ENCODE measurements at regions not wholly inside any gene's neighbourhood (a gene's known extent, or its start where the extent isn't known, plus 50 kb on each side); places are given as distances from the start of the nearest gene placed in this dataset.

DNA sequence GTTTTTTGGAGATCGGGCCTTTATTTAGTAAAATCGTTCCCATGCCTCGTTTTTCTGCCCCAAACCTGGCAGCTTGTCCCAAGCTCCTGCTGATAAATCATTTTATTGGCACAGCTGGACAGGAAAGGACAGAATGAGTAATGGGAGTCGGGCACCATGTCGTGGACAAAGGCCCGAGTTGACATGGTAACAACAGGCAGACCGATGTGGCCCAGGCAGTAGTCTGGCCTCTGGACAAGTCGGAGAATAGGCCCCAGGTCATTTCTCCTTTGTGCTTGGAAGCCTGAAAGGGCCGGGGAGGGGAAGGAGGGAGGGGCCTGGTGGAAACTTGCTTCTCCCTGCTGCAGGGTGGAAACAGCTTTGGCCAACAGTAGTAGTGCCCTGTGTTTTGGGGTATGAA, 234.9 kb downstream of the SUDS3 start:
- no peak for DNase-seq
- Histone ChIP-seq H3K4me3 (ENCODE audit: low read length) (no peak overlapping the region), H3K27ac (ENCODE audit: low read depth, low read length) (peak overlapping the region; percentile 98), H3K4me1 (ENCODE audit: control insufficient read depth, insufficient read depth, low read length) (peaks cover 6% of the 10 kb centered on the region), H3K36me3 (ENCODE audit: control insufficient read depth, insufficient read depth, low read length) (no peaks in the 10 kb centered on the region), H3K27me3 (ENCODE audit: control insufficient read depth, insufficient read depth, low read length, poor library complexity, severe bottlenecking) (no peaks in the 10 kb centered on the region), H3K9ac (ENCODE audit: extremely low read depth, low read length, poor library complexity, severe bottlenecking) (no peak overlapping the region), H3K9me3 (ENCODE audit: control insufficient read depth, low read length) (peaks cover 27% of the 10 kb centered on the region)
- Mint-ChIP-seq H3K27ac (peak overlapping the region; percentile 58), H3K4me1 (peaks cover 22% of the 10 kb centered on the region), H3K27me3 (ENCODE audit: insufficient read depth) (peaks cover 14% of the 10 kb centered on the region), H3K4me3 (no peak overlapping the region), H3K9me3 (peaks cover 31% of the 10 kb centered on the region), H3K36me3 (ENCODE audit: low read depth) (peaks cover 11% of the 10 kb centered on the region)
- 54 to 80% methylated on average over 7 to 9 of the region's 9 CpGs for WGBS, 2 experiments (ENCODE audit: insufficient coverage in 1 of 2, insufficient read length in 1 of 2)
- TF ChIP-seq, protein P1, sequence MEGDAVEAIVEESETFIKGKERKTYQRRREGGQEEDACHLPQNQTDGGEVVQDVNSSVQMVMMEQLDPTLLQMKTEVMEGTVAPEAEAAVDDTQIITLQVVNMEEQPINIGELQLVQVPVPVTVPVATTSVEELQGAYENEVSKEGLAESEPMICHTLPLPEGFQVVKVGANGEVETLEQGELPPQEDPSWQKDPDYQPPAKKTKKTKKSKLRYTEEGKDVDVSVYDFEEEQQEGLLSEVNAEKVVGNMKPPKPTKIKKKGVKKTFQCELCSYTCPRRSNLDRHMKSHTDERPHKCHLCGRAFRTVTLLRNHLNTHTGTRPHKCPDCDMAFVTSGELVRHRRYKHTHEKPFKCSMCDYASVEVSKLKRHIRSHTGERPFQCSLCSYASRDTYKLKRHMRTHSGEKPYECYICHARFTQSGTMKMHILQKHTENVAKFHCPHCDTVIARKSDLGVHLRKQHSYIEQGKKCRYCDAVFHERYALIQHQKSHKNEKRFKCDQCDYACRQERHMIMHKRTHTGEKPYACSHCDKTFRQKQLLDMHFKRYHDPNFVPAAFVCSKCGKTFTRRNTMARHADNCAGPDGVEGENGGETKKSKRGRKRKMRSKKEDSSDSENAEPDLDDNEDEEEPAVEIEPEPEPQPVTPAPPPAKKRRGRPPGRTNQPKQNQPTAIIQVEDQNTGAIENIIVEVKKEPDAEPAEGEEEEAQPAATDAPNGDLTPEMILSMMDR (conservative IDR thresholded peaks at IDR 0.05), result no peak

GRCh38 chr12:118611770-118612169, 235.4 kb downstream of the SUDS3 start:
- peaks cover 14% of the 10 kb centered on the region for H3K27me3 Mint-ChIP-seq (ENCODE audit: insufficient read depth)
- peaks cover 27% of the 10 kb centered on the region for H3K9me3 ChIP-seq (ENCODE audit: control insufficient read depth, low read length)
- H3K9me3 Mint-ChIP-seq, result peaks cover 31% of the 10 kb centered on the region
- no peak overlapping the region for H3K4me3 Mint-ChIP-seq
- WGBS, 2 experiments (ENCODE audit: insufficient coverage in 1 of 2, insufficient read length in 1 of 2), result 52% methylated on average over 5 of the region's 5 CpGs; no CpG with 5 or more reads in 1 of the 2 experiments
- H3K36me3 Mint-ChIP-seq (ENCODE audit: low read depth), result peaks cover 11% of the 10 kb centered on the region
- H3K27ac Mint-ChIP-seq, result peak overlapping the region; percentile 81
- no peaks in the 10 kb centered on the region for H3K36me3 ChIP-seq (ENCODE audit: control insufficient read depth, insufficient read depth, low read length)
- TF ChIP-seq, protein P1 (conservative IDR thresholded peaks at IDR 0.05), result no peak
- DNase-seq, result no peak
- H3K9ac ChIP-seq (ENCODE audit: extremely low read depth, low read length, poor library complexity, severe bottlenecking), result no peak overlapping the region
- H3K4me1 Mint-ChIP-seq, result peaks cover 22% of the 10 kb centered on the region
- H3K27ac ChIP-seq (ENCODE audit: low read depth, low read length), result peak overlapping the region; percentile 88
- peaks cover 6% of the 10 kb centered on the region for H3K4me1 ChIP-seq (ENCODE audit: control insufficient read depth, insufficient read depth, low read length)
- no peaks in the 10 kb centered on the region for H3K27me3 ChIP-seq (ENCODE audit: control insufficient read depth, insufficient read depth, low read length, poor library complexity, severe bottlenecking)
- no peak overlapping the region for H3K4me3 ChIP-seq (ENCODE audit: low read length)

- no peaks in the 10 kb centered on the region for H3K4me1 ChIP-seq (ENCODE audit: control insufficient read depth, insufficient read depth, low read length)
- H3K9me3 ChIP-seq (ENCODE audit: control insufficient read depth, low read length), result peaks cover 18% of the 10 kb centered on the region
- DNase-seq, result no peak
- 64% methylated on average over 3 to 4 of the region's 5 CpGs for WGBS, 2 experiments (ENCODE audit: insufficient coverage in 1 of 2, insufficient read length in 1 of 2)
- Mint-ChIP-seq H3K4me1 (peaks cover 7% of the 10 kb centered on the region), H3K27ac (no peak overlapping the region), H3K27me3 (ENCODE audit: insufficient read depth) (peaks cover 3% of the 10 kb centered on the region), H3K9me3 (peaks cover 20% of the 10 kb centered on the region), H3K36me3 (ENCODE audit: low read depth) (peaks cover 9% of the 10 kb centered on the region), H3K4me3 (no peak overlapping the region)
- no peak overlapping the region for H3K4me3 ChIP-seq (ENCODE audit: low read length)
- H3K27ac ChIP-seq (ENCODE audit: low read depth, low read length), result peak overlapping the region; percentile 85
- no peak overlapping the region for H3K9ac ChIP-seq (ENCODE audit: extremely low read depth, low read length, poor library complexity, severe bottlenecking)
- no peaks in the 10 kb centered on the region for H3K27me3 ChIP-seq (ENCODE audit: control insufficient read depth, insufficient read depth, low read length, poor library complexity, severe bottlenecking)
- H3K36me3 ChIP-seq (ENCODE audit: control insufficient read depth, insufficient read depth, low read length), result no peaks in the 10 kb centered on the region
- TF ChIP-seq, protein P1 (conservative IDR thresholded peaks at IDR 0.05), result no peak
Observed at GRCh38 chr12:118617611-118618450, 241.5 kb downstream of the SUDS3 start.
